ENCODE measurements at regions not wholly inside any gene's neighbourhood (a gene's known extent, or its start where the extent isn't known, plus 50 kb on each side); places are given as distances from the start of the nearest gene placed in this dataset.

DNA sequence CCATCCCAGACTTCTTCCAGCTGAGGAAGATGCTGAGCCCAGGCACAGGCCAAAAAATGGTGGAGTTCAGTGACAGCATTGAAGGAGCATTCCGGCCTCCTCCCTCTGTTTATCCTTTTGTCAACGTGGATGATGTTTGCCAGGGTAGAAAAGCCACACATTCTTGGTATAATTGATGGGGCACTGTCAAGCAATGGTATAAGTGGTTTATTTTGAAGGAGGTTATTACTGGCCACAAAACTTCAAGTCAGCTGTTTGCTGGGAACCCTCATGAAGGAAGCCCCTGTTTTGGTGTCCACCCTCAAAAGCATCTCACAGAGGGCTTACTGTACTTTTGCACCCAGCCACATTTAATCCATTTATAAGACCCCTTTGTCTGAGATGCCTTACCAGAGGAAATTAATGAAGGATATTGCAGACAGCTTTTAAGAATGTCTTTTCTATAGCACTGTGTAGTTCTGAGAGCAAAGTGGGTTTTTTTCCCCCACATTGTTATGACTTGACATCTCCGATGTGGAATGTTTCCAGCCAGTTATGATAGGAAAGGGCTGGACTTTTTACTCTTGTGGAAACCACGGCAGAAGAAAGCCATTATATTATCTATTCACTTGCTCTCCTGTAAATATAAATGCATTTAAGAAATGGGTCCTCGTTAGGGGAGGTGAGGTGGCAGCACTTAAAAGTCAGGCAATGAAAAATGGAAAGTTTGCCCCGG lies 95.5 kb upstream of the SPATA31D4 start:
- TF ChIP-seq, protein P1, sequence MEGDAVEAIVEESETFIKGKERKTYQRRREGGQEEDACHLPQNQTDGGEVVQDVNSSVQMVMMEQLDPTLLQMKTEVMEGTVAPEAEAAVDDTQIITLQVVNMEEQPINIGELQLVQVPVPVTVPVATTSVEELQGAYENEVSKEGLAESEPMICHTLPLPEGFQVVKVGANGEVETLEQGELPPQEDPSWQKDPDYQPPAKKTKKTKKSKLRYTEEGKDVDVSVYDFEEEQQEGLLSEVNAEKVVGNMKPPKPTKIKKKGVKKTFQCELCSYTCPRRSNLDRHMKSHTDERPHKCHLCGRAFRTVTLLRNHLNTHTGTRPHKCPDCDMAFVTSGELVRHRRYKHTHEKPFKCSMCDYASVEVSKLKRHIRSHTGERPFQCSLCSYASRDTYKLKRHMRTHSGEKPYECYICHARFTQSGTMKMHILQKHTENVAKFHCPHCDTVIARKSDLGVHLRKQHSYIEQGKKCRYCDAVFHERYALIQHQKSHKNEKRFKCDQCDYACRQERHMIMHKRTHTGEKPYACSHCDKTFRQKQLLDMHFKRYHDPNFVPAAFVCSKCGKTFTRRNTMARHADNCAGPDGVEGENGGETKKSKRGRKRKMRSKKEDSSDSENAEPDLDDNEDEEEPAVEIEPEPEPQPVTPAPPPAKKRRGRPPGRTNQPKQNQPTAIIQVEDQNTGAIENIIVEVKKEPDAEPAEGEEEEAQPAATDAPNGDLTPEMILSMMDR (IDR thresholded peaks at IDR 0.05; ENCODE audit: extremely low read depth in 1 of 2, insufficient read depth in 1 of 2, low read depth in 1 of 2, low read length in 2 of 2) = no peak
- no peak for TF ChIP-seq POLR2A (IDR thresholded peaks at IDR 0.05; ENCODE audit: low read depth, low read length)
- TF ChIP-seq, protein P2, sequence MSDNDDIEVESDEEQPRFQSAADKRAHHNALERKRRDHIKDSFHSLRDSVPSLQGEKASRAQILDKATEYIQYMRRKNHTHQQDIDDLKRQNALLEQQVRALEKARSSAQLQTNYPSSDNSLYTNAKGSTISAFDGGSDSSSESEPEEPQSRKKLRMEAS (IDR thresholded peaks at IDR 0.05; ENCODE audit: insufficient read depth, insufficient read length) = no peak
- TF ChIP-seq JUN (IDR thresholded peaks at IDR 0.05; ENCODE audit: borderline replicate concordance, insufficient read depth, insufficient read length, low read depth) = no peak
- TF ChIP-seq EZH2 (IDR thresholded peaks at IDR 0.05; ENCODE audit: borderline replicate concordance, low read depth, low read length, severe bottlenecking) = no peak
- TF ChIP-seq POLR2AphosphoS5 (IDR thresholded peaks at IDR 0.05; ENCODE audit: insufficient read depth, low read depth, low read length) = no peak
- no peak for TF ChIP-seq FOS (IDR thresholded peaks at IDR 0.05; ENCODE audit: borderline replicate concordance, insufficient read depth, low read length)

Measured in endothelial cell of umbilical vein (primary cell).